Renal cortical epithelial cell (primary cell): ENCODE measurements at regions not wholly inside any gene's neighbourhood (a gene's known extent, or its start where the extent isn't known, plus 50 kb on each side); places are given as distances from the start of the nearest gene placed in this dataset.

ENCODE experiments used
- DNase-seq: peaks from one replicate; pipeline ENCODE4 v3.0.0-alpha.2; 2011; ENCODE audit warnings: low read depth

DNA sequence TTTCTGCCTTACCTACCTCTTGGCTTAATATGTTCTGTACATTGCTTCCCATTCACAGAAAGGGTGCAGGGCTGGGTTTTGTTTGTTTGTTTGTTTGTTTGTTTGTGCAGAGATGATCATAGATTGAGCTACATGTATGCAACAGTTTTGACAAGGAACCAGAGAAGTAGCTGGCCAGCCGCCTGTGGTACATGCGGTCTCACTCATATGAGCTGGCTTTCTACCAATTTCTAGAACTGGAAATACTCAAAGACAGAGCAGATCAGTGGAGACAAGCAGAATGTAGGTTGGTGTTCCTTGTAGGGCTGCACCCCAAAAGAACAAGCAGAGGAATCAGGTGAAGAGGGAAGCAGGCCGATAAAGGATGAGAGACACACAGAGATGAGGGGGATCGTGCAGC lies 502.7 kb downstream of the SOX2 start:
- DNase-seq = no peak

GRCh38 chr3:182215881-182216280 lies 504.2 kb downstream of the SOX2 start:
- no peak for DNase-seq

DNA sequence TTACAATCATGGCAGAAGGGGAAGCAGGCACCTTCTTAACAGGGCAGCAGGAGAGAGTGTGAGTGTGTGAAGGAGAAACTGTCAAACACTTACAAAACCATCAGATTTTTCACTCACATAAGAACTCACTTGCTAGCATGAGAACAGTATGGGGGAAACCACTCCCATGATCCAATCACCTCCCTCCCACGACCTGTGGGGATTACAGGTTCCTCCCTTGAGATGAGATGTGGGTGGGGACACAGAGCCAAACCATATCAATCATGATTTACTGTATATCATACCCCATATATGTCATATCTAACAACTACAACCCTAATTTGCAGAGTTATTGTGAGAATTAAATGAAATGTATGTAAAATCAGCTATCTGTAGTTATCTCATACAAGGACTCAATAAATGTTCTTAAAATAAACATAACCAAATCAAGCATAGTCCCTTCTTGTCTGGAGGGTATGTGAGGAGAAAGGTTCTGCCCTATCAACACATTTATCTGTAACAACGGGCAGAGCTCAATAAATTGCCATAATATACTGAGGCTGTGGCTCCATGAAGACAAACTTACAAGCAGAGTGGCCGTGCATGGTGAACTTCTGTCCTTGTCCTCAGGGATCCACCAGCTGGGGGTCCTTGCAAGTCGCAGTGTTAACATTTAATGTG lies 504.7 kb downstream of the SOX2 start:
- DNase-seq = no peak

DNA sequence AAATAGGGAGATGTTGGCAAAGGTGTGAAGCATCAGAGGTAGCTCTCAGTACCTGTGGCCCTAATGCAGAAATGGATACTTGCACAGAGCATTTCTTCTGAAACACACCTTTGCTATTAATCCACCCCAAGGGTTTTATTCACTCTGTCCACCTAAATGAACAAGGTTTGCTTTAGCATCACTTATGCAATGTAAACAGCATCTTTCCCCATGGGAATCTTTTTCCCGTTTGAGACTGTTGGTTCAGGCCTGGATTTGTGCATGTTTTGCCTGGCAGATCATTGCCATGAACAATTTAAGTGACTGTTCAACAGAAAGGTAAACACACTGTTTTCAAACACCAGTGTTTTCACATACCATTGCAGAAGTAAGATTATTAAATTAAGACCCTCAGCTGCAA lies 508.3 kb downstream of the SOX2 start:
- DNase-seq = no peak

- DNase-seq = no peak
Measured at GRCh38 chr3:182220471-182220870, 508.7 kb downstream of the SOX2 start.

GRCh38 chr3:182226995-182227394 lies 515.3 kb downstream of the SOX2 start:
- DNase-seq = peak; percentile 25

- DNase-seq = peak; percentile 49
Measured at GRCh38 chr3:182233405-182233804, 521.7 kb downstream of the SOX2 start.

DNA sequence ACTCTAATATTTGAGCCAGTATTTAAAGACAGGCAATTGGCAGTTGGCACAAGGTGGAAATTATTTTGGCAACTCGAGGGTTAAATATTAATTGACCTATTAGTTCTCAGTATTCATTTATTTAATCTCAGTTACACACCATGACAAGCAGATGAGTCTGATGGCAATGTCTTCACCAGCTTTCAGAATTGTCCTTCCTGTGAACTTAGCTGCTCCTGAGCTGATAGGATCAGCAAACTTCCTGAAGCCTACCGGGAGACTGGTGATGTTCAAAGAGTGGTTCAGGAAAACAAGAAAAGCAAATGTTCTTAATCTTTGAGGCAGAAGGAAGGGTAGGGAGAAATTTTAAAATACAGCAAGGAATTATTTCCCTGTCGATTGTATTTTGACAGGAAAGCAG lies 522.2 kb downstream of the SOX2 start:
- no peak for DNase-seq

- peak; percentile 76 for DNase-seq
Measured at GRCh38 chr3:182234881-182235280, 523.2 kb downstream of the SOX2 start.

GRCh38 chr3:182235504-182235903 lies 523.8 kb downstream of the SOX2 start:
- DNase-seq = no peak

DNA sequence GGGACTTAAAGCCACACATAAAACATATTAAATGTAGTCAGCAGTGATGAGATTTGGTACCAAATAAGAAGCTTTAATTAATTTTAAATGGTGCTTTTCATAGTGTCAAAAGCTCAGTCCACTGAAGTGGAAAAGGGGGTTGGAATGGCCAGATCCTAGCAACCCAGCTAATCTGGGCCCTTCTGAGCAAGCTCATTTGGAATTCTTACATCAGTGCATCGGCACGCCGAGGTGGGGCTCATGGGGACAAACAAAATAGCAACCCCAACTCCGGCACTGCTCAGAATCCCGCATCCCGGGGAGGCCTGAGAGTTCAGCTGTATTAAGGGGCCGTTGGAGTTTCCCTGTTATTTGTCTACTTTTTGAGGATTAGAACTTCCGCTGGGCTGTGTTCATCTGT lies 526.4 kb downstream of the SOX2 start:
- peak; percentile 58 for DNase-seq

- DNase-seq = no peak
Measured at GRCh38 chr3:182239316-182239715, 527.6 kb downstream of the SOX2 start.

DNA sequence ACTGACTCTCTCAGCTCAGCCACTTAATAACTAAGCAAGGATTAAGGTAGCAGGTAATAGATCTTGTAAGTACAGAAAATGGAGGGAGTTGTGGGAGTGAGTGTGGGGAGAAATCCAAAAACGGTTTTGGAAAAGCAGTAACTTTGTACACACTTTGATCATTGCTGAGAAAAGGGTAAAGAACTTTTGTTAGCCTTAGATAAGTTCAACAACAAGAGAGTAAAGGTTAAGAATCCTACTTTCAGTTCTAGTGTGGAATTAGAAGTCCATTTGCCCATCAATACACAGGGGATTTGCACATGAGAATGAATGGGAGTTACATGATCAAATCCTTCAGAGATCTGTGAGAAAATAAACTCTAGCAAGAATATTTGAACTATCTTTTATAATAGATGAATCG lies 528.7 kb downstream of the SOX2 start:
- no peak for DNase-seq

GRCh38 chr3:182241196-182241765 lies 529.6 kb downstream of the SOX2 start:
- no peak for DNase-seq

DNA sequence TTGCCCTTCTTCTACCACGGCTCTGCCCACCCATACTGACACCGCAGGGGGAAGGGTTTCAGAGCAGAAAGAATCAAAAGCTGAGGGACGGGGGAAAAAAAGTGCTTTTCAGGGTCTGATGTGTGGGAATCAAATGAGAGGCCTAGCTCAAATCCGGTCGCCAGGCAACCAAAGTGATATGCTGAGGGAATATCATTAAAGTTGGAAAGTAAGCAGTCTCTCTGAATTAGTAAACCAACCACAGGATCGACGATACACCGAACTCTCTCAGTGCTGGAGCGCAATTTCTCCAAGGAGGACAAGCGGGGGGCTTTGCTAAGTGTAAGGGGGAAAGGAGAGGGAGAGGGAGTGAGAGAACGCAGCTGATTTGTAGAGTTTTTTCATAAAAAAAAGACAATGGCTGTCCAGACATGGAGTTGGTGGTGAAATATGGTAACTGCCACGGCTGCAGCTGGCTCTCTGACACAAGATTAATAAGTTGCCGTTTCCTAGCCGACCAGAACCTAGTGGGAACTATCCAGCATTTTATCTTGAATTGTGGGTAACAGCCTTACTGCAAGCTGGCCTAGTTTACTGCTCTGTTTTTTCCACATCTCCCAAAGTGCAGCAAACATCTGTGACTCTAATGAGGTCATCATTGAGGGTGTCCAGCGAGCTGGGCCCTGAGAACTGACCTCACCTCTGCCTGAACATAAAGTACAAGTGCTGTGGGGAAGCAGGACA lies 530.2 kb downstream of the SOX2 start:
- peak; percentile 84 for DNase-seq

DNA sequence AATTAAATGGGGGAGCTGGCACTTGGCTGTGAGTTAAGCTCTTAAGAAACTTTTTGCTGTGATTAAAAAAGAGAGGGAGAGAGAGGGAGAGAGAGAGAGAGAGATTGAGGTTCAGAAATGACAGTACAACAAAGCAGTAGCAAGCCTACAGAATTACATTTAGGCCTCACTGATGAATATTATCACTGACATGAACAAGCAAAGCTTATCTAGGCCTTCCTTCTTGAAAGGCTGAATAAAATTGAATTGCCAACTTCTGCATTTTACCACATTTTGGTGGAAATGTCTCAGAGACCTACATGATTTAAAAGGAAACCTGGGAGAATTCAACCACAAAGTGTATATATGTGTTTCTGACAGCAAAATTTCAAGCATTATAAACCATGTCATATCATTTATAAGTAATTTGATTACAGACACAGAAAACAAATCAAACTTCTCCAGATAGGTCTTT lies 530.8 kb downstream of the SOX2 start:
- DNase-seq = no peak

GRCh38 chr3:182243625-182244024 lies 531.9 kb downstream of the SOX2 start:
- DNase-seq = no peak

GRCh38 chr3:182244222-182244971 lies 532.7 kb downstream of the SOX2 start:
- DNase-seq = peak; percentile 77

GRCh38 chr3:182245059-182245458 lies 533.3 kb downstream of the SOX2 start:
- DNase-seq = no peak

DNA sequence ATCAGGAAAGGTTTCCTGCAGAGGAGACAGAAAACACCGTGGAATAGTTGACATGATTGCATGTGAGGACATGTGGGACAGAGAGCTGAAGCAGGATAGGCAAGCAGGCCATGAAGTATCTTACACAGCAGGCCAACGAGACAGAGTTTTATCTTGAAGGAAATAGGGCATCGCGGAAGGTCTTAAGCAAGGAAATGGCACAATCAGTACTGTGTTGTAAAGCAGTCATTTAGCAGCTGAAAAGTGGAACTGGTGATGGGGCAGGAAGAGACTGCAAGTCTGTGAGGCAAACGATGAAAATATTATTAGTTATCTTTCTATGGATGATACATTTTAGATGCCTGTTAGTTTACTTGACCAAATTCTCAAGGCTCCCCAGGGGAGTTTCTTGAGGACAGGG lies 535.1 kb downstream of the SOX2 start:
- no peak for DNase-seq

DNA sequence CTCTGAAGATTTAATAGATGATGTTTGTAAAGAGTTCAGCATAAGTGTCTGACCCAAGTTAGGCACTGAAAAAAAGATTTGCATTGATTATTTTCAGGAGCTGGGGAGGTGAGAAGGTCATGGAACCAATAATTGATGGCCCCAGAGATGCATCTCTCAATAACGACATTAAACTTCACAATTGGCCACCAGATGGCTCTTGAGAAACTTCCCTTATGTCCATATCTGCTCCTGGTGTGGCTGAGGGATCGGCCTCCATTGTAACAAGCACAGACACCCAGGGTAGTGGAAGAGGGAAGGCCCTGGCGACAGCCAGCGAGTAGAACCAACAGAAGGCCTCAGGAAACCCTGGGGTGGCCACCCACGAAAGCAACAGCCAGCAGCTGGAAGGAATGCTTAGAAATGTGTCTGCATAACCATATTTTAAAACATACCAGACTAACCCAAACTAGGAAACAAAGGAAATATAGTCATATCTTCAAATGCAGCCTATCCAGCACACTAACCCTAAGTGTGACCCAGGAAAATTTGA lies 536.7 kb downstream of the SOX2 start:
- no peak for DNase-seq

- DNase-seq = no peak
Measured at GRCh38 chr3:182252802-182253201, 540.5 kb upstream of the ATP11B start.
